Neural cell (in vitro differentiated cells): ENCODE measurements at regions not wholly inside any gene's neighbourhood (a gene's known extent, or its start where the extent isn't known, plus 50 kb on each side); places are given as distances from the start of the nearest gene placed in this dataset.

Experiments used
- H2AFZ ChIP-seq: fragments of 200-600, 300-800 bp; sonication (generic), shearing (Covaris generic); 2 replicates; pipeline ENCODE4 v1.6.0; 2014; ENCODE audit warnings: low read depth, mild to moderate bottlenecking, antibody characterized with exemption, low read length, moderate library complexity
- H3F3A ChIP-seq: fragments of 200-600 bp; shearing (Covaris generic); 2 replicates; pipeline ENCODE4 v1.6.1; 2016; ENCODE audit warnings: mild to moderate bottlenecking, moderate library complexity, mixed read lengths, antibody characterized with exemption, low read length; ENCODE audit not compliant: insufficient read depth, poor library complexity, severe bottlenecking
- H3K27ac ChIP-seq: fragments of 200-600, 300-800 bp; sonication (generic), shearing (Covaris generic); 2 replicates; pipeline ENCODE4 v1.5.1; 2014; ENCODE audit warnings: mild to moderate bottlenecking, low read length, moderate library complexity
- H3K27me3 ChIP-seq: fragments of 300-800, 200-600 bp; sonication (generic), shearing (Covaris generic); 2 replicates; pipeline ENCODE4 v1.6.0; 2014; ENCODE audit warnings: mild to moderate bottlenecking, low read depth, low read length, moderate library complexity; ENCODE audit not compliant: insufficient read depth
- H3K36me3 ChIP-seq: fragments of 300-800, 200-600 bp; sonication (generic), shearing (Covaris generic); 2 replicates; pipeline ENCODE4 v1.5.1; 2014; ENCODE audit warnings: mild to moderate bottlenecking, antibody characterized with exemption, low read length, moderate library complexity; ENCODE audit not compliant: insufficient read depth
- H3K4me2 ChIP-seq: fragments of 300-800, 200-600 bp; sonication (generic), shearing (Covaris generic); 2 replicates; pipeline ENCODE4 v1.6.0; 2014; ENCODE audit warnings: mild to moderate bottlenecking, low read length
- H3K4me3 ChIP-seq: fragments of 300-800, 200-600 bp; sonication (generic), shearing (Covaris generic); 2 replicates; pipeline ENCODE4 v1.5.1; 2014; ENCODE audit warnings: mild to moderate bottlenecking, low read length, moderate library complexity
- H3K79me2 ChIP-seq: fragments of 200-600 bp; shearing (Covaris generic); replicated peaks from 2 replicates; pipeline ENCODE4 v1.6.0; 2014; ENCODE audit warnings: mild to moderate bottlenecking, low read length, moderate library complexity; ENCODE audit not compliant: insufficient read depth
- H3K9ac ChIP-seq: fragments of 300-800, 200-600 bp; sonication (generic), shearing (Covaris generic); 2 replicates; pipeline ENCODE4 v1.6.1; 2016; ENCODE audit warnings: mild to moderate bottlenecking, low read length, mixed read lengths
- H3K9me2 ChIP-seq: fragments of 200-600 bp; shearing (Covaris generic); 2 replicates; pipeline ENCODE4 v1.6.1; 2016; ENCODE audit warnings: mild to moderate bottlenecking, low read length, mixed read lengths; ENCODE audit not compliant: insufficient read depth
- H3K9me3 ChIP-seq: fragments of 200-600, 300-800 bp; sonication (generic), shearing (Covaris generic); 2 replicates; pipeline ENCODE4 v1.6.1; 2016; ENCODE audit warnings: mild to moderate bottlenecking, mixed run types, low read length, moderate library complexity, mixed read lengths
- H4K20me1 ChIP-seq: fragments of 200-600 bp; shearing (Covaris generic); 2 replicates; pipeline ENCODE4 v1.6.1; 2016; ENCODE audit warnings: mild to moderate bottlenecking, mixed run types; ENCODE audit not compliant: insufficient read depth
- EP300 ChIP-seq: fragments of 450-650 bp; conservative IDR thresholded peaks from 2 replicates; pipeline ENCODE4 v1.6.1; 2014; ENCODE audit warnings: antibody characterized with exemption, mild to moderate bottlenecking, moderate library complexity; ENCODE audit not compliant: poor library complexity, severe bottlenecking
- EZH2 ChIP-seq: fragments of 200-600, 300-800 bp; shearing (Covaris generic), sonication (generic); IDR thresholded peaks from 2 replicates; pipeline ENCODE4 v1.6.1; 2014; ENCODE audit warnings: antibody characterized with exemption, low read length, borderline replicate concordance, mild to moderate bottlenecking; ENCODE audit not compliant: insufficient read depth, poor library complexity, severe bottlenecking
- MXI1 ChIP-seq: fragments of 450-650 bp; conservative IDR thresholded peaks from 2 replicates; pipeline ENCODE4 v1.6.1; 2014; ENCODE audit warnings: antibody characterized with exemption, mild to moderate bottlenecking; ENCODE audit not compliant: poor library complexity, severe bottlenecking
- POLR2AphosphoS5 ChIP-seq: IDR thresholded peaks from 2 replicates; pipeline ENCODE4 v1.6.1; 2012
- RAD21 ChIP-seq: fragments of 450-650 bp; conservative IDR thresholded peaks from 2 replicates; pipeline ENCODE4 v1.6.1; 2014; ENCODE audit warnings: antibody characterized with exemption, mild to moderate bottlenecking, moderate library complexity
- REST ChIP-seq: IDR thresholded peaks from 2 replicates; pipeline ENCODE4 v1.6.1; 2012; ENCODE audit warnings: borderline replicate concordance
- SMC3 ChIP-seq: fragments of 450-650 bp; conservative IDR thresholded peaks from 2 replicates; pipeline ENCODE4 v1.6.1; 2014; ENCODE audit warnings: antibody characterized with exemption, mild to moderate bottlenecking, moderate library complexity; ENCODE audit not compliant: poor library complexity
- TAF1 ChIP-seq: IDR thresholded peaks from 2 replicates; pipeline ENCODE4 v1.6.1; 2012; ENCODE audit warnings: low read depth
- TF ChIP-seq, protein P1 (sequence below): fragments of 450-650 bp; IDR thresholded peaks from 2 replicates; pipeline ENCODE4 v1.5.1; 2014; ENCODE audit warnings: antibody characterized with exemption, mild to moderate bottlenecking, moderate library complexity; ENCODE audit not compliant: poor library complexity, severe bottlenecking

DNA sequence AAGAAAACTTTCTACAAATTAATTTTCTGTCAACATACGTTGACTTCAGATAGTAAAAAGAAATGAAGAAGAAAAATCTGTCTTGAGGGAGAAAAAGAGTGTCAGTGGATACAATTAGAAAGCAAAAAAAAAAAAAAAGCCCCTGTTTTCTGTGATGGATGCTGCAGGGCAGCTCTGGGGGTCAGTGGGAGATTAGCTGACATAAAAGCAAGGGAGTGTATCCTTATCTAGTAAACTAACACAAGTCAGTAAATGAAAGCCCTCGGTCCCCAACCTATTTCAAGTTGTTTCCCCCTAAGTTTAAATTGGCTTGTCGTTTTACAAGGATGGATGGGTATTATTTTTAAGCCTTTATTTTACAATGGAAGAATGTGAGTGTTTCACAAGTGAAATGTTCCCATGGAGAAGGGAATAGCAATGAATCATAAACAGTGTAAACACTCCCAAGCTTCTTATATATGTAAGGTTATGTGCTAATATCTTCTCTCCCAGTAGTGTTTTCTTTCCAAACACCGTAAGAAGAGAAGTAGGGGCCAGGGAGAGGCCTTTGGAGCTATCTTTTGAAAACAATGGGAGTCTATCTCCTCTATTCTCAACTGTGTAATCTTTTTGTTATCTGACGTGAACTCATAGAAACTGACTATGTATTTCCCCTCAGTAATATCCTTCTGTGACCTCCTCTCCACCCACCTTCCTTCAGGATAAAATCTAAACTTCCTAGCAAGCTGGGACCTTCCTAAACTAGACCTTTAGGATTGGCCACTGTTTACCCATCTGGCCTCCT is 347.7 kb downstream of the FBXO8 start:
- no peaks in the 10 kb centered on the region for H3F3A ChIP-seq
- TF ChIP-seq TAF1 (no peak), REST (no peak), EP300 (no peak), MXI1 (no peak), POLR2AphosphoS5 (no peak), EZH2 (no peak), RAD21 (no peak), SMC3 (no peak)
- TF ChIP-seq, protein P1, sequence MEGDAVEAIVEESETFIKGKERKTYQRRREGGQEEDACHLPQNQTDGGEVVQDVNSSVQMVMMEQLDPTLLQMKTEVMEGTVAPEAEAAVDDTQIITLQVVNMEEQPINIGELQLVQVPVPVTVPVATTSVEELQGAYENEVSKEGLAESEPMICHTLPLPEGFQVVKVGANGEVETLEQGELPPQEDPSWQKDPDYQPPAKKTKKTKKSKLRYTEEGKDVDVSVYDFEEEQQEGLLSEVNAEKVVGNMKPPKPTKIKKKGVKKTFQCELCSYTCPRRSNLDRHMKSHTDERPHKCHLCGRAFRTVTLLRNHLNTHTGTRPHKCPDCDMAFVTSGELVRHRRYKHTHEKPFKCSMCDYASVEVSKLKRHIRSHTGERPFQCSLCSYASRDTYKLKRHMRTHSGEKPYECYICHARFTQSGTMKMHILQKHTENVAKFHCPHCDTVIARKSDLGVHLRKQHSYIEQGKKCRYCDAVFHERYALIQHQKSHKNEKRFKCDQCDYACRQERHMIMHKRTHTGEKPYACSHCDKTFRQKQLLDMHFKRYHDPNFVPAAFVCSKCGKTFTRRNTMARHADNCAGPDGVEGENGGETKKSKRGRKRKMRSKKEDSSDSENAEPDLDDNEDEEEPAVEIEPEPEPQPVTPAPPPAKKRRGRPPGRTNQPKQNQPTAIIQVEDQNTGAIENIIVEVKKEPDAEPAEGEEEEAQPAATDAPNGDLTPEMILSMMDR = no peak
- no peaks in the 10 kb centered on the region for H3K9me2 ChIP-seq
- no peak overlapping the region for H3K4me2 ChIP-seq
- no peaks in the 10 kb centered on the region for H3K9me3 ChIP-seq
- no peaks in the 10 kb centered on the region for H3K27me3 ChIP-seq
- no peaks in the 10 kb centered on the region for H3K36me3 ChIP-seq
- H2AFZ ChIP-seq = no peak overlapping the region
- no peak overlapping the region for H3K27ac ChIP-seq
- H3K79me2 ChIP-seq = no peaks in the 10 kb centered on the region
- no peak overlapping the region for H3K9ac ChIP-seq
- no peaks in the 10 kb centered on the region for H4K20me1 ChIP-seq
- no peak overlapping the region for H3K4me3 ChIP-seq

- no peaks in the 10 kb centered on the region for H3F3A ChIP-seq
- no peaks in the 10 kb centered on the region for H3K79me2 ChIP-seq
- TF ChIP-seq POLR2AphosphoS5 = no peak
- no peak for TF ChIP-seq RAD21
- TF ChIP-seq, protein P1 = no peak
- no peak for TF ChIP-seq TAF1
- TF ChIP-seq EZH2 = no peak
- TF ChIP-seq EP300 = no peak
- H3K9me3 ChIP-seq = no peaks in the 10 kb centered on the region
- H3K9ac ChIP-seq = no peak overlapping the region
- H3K4me3 ChIP-seq = no peak overlapping the region
- H3K27me3 ChIP-seq = no peaks in the 10 kb centered on the region
- no peaks in the 10 kb centered on the region for H3K9me2 ChIP-seq
- no peak overlapping the region for H2AFZ ChIP-seq
- no peak overlapping the region for H3K4me2 ChIP-seq
- no peaks in the 10 kb centered on the region for H3K36me3 ChIP-seq
- H3K27ac ChIP-seq = no peak overlapping the region
- no peaks in the 10 kb centered on the region for H4K20me1 ChIP-seq
Observed at GRCh38 chr4:173934933-173935620, 348.4 kb downstream of the FBXO8 start.
